DND-41 (cell line): ENCODE measurements at regions not wholly inside any gene's neighbourhood (a gene's known extent, or its start where the extent isn't known, plus 50 kb on each side); places are given as distances from the start of the nearest gene placed in this dataset.

Experiments
- ATAC-seq: fragments of 200-7000 bp; cut with Tn5 transposase; 3 replicates; pipeline ENCODE4 v1.9.1; 2021; ENCODE audit warnings: low read depth; ENCODE audit not compliant: insufficient read depth
- DNase-seq: peaks from one replicate; pipeline ENCODE4 v3.0.0-alpha.2; 2020
- H2AFZ ChIP-seq: 2 replicates; pipeline ENCODE4 v1.6.0; 2012; ENCODE audit warnings: low read depth, low read length
- H3K27ac ChIP-seq: 2 replicates; pipeline ENCODE4 v1.5.1; 2012; ENCODE audit warnings: low read length, inconsistent platforms
- H3K27me3 ChIP-seq: fragments of 200-600 bp; sonication (generic); 2 replicates; pipeline ENCODE4 v1.6.0; 2012; ENCODE audit warnings: low read length, mild to moderate bottlenecking, inconsistent platforms; ENCODE audit not compliant: insufficient read depth, poor library complexity
- H3K36me3 ChIP-seq: 2 replicates; pipeline ENCODE4 v1.5.1; 2012; ENCODE audit warnings: low read length, inconsistent platforms; ENCODE audit not compliant: insufficient read depth
- H3K4me1 ChIP-seq: 2 replicates; pipeline ENCODE4 v1.5.1; 2012; ENCODE audit warnings: mild to moderate bottlenecking, low read length; ENCODE audit not compliant: insufficient read depth
- H3K4me2 ChIP-seq: 2 replicates; pipeline ENCODE4 v1.6.0; 2012; ENCODE audit warnings: mild to moderate bottlenecking, moderate library complexity, low read length, inconsistent platforms; ENCODE audit not compliant: insufficient read depth
- H3K4me3 ChIP-seq, 2 experiments: fragments of 200-600 bp in 1 of 2; shearing (Covaris generic) in 1 of 2; 2 replicates each; pipeline ENCODE4 v1.5.1; 2012 to 2016; ENCODE audit warnings: inconsistent platforms in 2 of 2, low read length in 2 of 2, mild to moderate bottlenecking in 2 of 2, low read depth in 1 of 2, moderate library complexity in 1 of 2
- H3K79me2 ChIP-seq: 2 replicates; pipeline ENCODE4 v1.6.0; 2012; ENCODE audit warnings: low read length, inconsistent platforms; ENCODE audit not compliant: insufficient read depth
- H3K9ac ChIP-seq: 2 replicates; pipeline ENCODE4 v1.6.0; 2012; ENCODE audit warnings: low read depth, mild to moderate bottlenecking, inconsistent platforms, low read length, moderate library complexity
- H3K9me3 ChIP-seq: 2 replicates; pipeline ENCODE4 v1.5.1; 2012; ENCODE audit warnings: low read length, moderate library complexity, mild to moderate bottlenecking, inconsistent platforms; ENCODE audit not compliant: insufficient read depth, severe bottlenecking
- H4K20me1 ChIP-seq: 2 replicates; pipeline ENCODE4 v1.6.0; 2012; ENCODE audit warnings: low read length; ENCODE audit not compliant: insufficient read depth
- EZH2 ChIP-seq: IDR thresholded peaks from 3 replicates; pipeline ENCODE4 v1.6.1; 2012; ENCODE audit warnings: borderline replicate concordance, low read depth, mild to moderate bottlenecking, moderate library complexity, low read length, inconsistent platforms; ENCODE audit not compliant: severe bottlenecking
- TF ChIP-seq, protein P1 (sequence below): IDR thresholded peaks from 2 replicates; pipeline ENCODE4 v1.5.1; 2012; ENCODE audit warnings: borderline replicate concordance, low read length, moderate library complexity, mild to moderate bottlenecking; ENCODE audit not compliant: poor library complexity, severe bottlenecking; ENCODE audit errors: extremely low read depth

DNA sequence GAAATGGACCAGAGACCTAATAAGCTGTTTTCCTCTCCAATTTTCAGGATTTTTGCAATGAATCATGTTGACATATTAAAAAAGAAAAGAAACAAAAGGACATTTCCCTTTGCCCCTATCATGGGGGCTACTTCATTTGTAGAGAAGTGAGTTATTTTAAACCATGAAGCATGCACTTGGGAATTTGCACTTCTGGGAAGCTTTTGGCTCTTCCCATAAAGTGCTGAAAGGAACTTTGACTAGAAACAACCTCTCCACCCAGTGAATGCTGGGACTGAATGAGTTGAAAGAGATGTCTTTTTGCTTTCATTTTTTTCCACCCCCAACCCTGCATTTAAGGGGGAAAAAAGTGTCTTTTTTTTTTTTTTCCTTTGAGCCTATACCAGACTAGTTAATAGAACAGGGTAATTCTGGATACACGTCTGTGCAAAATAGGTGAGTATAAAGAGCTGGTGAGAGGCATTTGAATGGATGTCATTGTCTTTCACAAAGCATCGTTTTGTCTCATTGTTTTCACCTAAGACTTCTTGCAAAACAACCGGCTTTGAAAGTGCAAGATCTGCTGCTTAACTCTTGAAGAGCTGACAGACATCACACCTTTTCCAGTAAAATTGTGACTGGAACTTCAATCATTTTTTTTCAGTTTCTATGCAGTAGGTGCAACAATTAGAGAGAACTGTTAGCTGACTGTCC, 138.7 kb upstream of the BACH2 start:
- Histone ChIP-seq H3K9me3 (peaks cover 22% of the 10 kb centered on the region), H3K4me3 (no peak overlapping the region), H3K9ac (no peak overlapping the region), H3K27ac (no peak overlapping the region), H3K79me2 (no peaks in the 10 kb centered on the region), H3K4me1 (no peaks in the 10 kb centered on the region), H3K4me2 (no peak overlapping the region), H3K27me3 (no peaks in the 10 kb centered on the region), H4K20me1 (no peaks in the 10 kb centered on the region), H2AFZ (no peak overlapping the region), H3K36me3 (no peaks in the 10 kb centered on the region)
- ATAC-seq (no peak), DNase-seq (no peak)
- TF ChIP-seq, protein P1, sequence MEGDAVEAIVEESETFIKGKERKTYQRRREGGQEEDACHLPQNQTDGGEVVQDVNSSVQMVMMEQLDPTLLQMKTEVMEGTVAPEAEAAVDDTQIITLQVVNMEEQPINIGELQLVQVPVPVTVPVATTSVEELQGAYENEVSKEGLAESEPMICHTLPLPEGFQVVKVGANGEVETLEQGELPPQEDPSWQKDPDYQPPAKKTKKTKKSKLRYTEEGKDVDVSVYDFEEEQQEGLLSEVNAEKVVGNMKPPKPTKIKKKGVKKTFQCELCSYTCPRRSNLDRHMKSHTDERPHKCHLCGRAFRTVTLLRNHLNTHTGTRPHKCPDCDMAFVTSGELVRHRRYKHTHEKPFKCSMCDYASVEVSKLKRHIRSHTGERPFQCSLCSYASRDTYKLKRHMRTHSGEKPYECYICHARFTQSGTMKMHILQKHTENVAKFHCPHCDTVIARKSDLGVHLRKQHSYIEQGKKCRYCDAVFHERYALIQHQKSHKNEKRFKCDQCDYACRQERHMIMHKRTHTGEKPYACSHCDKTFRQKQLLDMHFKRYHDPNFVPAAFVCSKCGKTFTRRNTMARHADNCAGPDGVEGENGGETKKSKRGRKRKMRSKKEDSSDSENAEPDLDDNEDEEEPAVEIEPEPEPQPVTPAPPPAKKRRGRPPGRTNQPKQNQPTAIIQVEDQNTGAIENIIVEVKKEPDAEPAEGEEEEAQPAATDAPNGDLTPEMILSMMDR = no peak
- TF ChIP-seq EZH2 = no peak

DNA sequence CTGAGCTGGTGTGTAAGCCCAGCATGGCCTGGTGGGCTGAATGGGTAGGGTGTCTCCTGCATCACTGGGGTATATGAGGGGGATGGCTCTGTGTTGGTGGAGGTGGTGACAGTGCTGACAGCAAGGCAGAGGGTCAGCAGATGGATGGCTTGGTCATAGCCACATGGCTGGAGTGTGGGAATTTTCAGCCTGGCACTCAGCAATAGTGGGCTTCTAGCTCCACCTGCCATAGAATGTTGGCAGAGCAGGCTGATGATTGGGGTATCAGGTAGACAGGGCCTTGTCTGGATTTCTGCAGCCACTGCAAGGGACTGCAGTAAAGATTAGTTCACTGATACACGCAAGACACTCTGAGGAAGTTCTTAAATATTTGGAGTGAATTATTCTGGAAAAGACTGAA, 137.5 kb upstream of the BACH2 start:
- no peak overlapping the region for H3K9ac ChIP-seq
- no peak overlapping the region for H3K4me3 ChIP-seq
- no peaks in the 10 kb centered on the region for H4K20me1 ChIP-seq
- no peaks in the 10 kb centered on the region for H3K79me2 ChIP-seq
- H3K36me3 ChIP-seq = no peaks in the 10 kb centered on the region
- H2AFZ ChIP-seq = no peak overlapping the region
- no peaks in the 10 kb centered on the region for H3K4me1 ChIP-seq
- H3K27me3 ChIP-seq = no peaks in the 10 kb centered on the region
- H3K4me2 ChIP-seq = no peak overlapping the region
- DNase-seq (no peak), ATAC-seq (no peak)
- H3K9me3 ChIP-seq = peaks cover 33% of the 10 kb centered on the region
- TF ChIP-seq, protein P1 = no peak
- TF ChIP-seq EZH2 = no peak
- no peak overlapping the region for H3K27ac ChIP-seq

DNA sequence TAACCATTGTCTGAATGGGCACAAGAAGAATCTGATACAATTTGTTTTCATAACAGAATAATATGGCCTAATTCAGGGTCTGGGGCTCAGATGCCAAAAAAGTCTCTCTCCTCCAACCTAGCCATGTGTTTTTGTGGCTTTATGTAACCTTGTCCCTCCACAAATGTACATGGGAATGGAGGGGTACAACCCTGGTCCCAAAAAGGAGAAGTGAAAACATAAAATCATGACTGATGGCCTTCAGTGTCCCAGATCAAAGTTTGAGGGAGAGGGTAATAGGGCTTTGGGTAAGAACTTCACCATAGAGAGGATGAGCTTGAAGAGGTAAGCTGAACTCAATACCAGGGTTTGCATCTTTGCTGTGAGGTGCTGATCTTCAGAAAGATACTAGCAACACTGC, 136.3 kb upstream of the BACH2 start:
- Histone ChIP-seq H3K4me3 (no peak overlapping the region), H3K4me1 (no peaks in the 10 kb centered on the region), H3K36me3 (no peaks in the 10 kb centered on the region), H3K9me3 (peaks cover 33% of the 10 kb centered on the region), H3K27me3 (no peaks in the 10 kb centered on the region), H3K27ac (no peak overlapping the region), H3K9ac (no peak overlapping the region), H3K79me2 (no peaks in the 10 kb centered on the region), H2AFZ (no peak overlapping the region), H3K4me2 (no peak overlapping the region), H4K20me1 (no peaks in the 10 kb centered on the region)
- ATAC-seq (no peak), DNase-seq (no peak)
- no peak for TF ChIP-seq EZH2
- TF ChIP-seq, protein P1 = no peak
